Gastroesophageal sphincter (tissue), 3 donors: ENCODE measurements at regions not wholly inside any gene's neighbourhood (a gene's known extent, or its start where the extent isn't known, plus 50 kb on each side); places are given as distances from the start of the nearest gene placed in this dataset.

ENCODE experiments used
- EP300 ChIP-seq: sonication (generic); formaldehyde crosslinking; IDR thresholded peaks from one replicate; pipeline ENCODE4 v1.6.1; 2017; ENCODE audit warnings: antibody characterized with exemption, mild to moderate bottlenecking
- POLR2A ChIP-seq, 2 donors: fragments of 450-650 bp; IDR thresholded peaks; one replicate each; pipeline ENCODE4 v1.6.1; 2017; ENCODE audit warnings: antibody characterized with exemption in 2 of 2, mild to moderate bottlenecking in 2 of 2, moderate library complexity in 1 of 2
- POLR2AphosphoS5 ChIP-seq: sonication (generic); formaldehyde crosslinking; IDR thresholded peaks from one replicate; pipeline ENCODE4 v1.6.1; 2017; ENCODE audit warnings: antibody characterized with exemption
- TF ChIP-seq, protein P1 (sequence below), 4 experiments: fragments of 200-600 bp in 2 of 4; fragments of 450-650 bp in 2 of 4; sonication (generic) in 1 of 4; IDR thresholded peaks; one replicate each; pipeline ENCODE4 v1.5.1; 2017 to 2019; ENCODE audit warnings: antibody characterized with exemption in 4 of 4, mild to moderate bottlenecking in 2 of 4, moderate library complexity in 2 of 4

GRCh38 chr13:37270226-37271001 is 164.9 kb upstream of the CSNK1A1L start:
- TF ChIP-seq POLR2AphosphoS5: no peak
- TF ChIP-seq, protein P1, sequence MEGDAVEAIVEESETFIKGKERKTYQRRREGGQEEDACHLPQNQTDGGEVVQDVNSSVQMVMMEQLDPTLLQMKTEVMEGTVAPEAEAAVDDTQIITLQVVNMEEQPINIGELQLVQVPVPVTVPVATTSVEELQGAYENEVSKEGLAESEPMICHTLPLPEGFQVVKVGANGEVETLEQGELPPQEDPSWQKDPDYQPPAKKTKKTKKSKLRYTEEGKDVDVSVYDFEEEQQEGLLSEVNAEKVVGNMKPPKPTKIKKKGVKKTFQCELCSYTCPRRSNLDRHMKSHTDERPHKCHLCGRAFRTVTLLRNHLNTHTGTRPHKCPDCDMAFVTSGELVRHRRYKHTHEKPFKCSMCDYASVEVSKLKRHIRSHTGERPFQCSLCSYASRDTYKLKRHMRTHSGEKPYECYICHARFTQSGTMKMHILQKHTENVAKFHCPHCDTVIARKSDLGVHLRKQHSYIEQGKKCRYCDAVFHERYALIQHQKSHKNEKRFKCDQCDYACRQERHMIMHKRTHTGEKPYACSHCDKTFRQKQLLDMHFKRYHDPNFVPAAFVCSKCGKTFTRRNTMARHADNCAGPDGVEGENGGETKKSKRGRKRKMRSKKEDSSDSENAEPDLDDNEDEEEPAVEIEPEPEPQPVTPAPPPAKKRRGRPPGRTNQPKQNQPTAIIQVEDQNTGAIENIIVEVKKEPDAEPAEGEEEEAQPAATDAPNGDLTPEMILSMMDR (IDR thresholded peaks at IDR 0.05): no peak
- no peak for TF ChIP-seq POLR2A (IDR thresholded peaks at IDR 0.05)
- TF ChIP-seq EP300: no peak
